ENCODE measurements at regions not wholly inside any gene's neighbourhood (a gene's known extent, or its start where the extent isn't known, plus 50 kb on each side); places are given as distances from the start of the nearest gene placed in this dataset.

GRCh38 chr10:57367412-57367811 lies 900.3 kb downstream of the IPMK start:
- ATAC-seq = no peak
- TF ChIP-seq POLR2AphosphoS5 (IDR thresholded peaks at IDR 0.05; ENCODE audit: low read depth, low read length) = no peak
- no peaks in the 10 kb centered on the region for H3K36me3 ChIP-seq (ENCODE audit: control insufficient read depth, insufficient read depth, low read length)
- H3K27me3 ChIP-seq (ENCODE audit: control insufficient read depth, insufficient read depth, low read length) = no peaks in the 10 kb centered on the region
- H3K27ac ChIP-seq (ENCODE audit: low read length) = no peak overlapping the region
- POLR2A ChIA-PET = no interaction called here
- no TSS peak for BruUV-seq (replicated peaks)
- no peaks in the 10 kb centered on the region for H3K4me1 ChIP-seq (ENCODE audit: control insufficient read depth, insufficient read depth, low read length)
- DNase-seq (ENCODE audit: low read depth, low spot score) = no peak
- in situ Hi-C loops (cut with HindIII; ENCODE audit: low pct_unique_long_range_greater_than_20kb, low sequenced_read_pairs) = no loop called here
- intact Hi-C loops (cut with micrococcal nuclease; ENCODE audit: unreplicated experiment) = no loop called here
- no peak overlapping the region for H3K4me3 ChIP-seq (ENCODE audit: low read depth in 2 of 2, low read length in 2 of 2)
- CTCF ChIA-PET = no interaction called here
- no peaks in the 10 kb centered on the region for H3K9me3 ChIP-seq (ENCODE audit: control insufficient read depth, insufficient read depth, low read depth, low read length)

GRCh38 chr10:57362811-57363210 lies 904.9 kb downstream of the IPMK start:
- BruUV-seq (replicated peaks) = no TSS peak
- intact Hi-C loops (cut with micrococcal nuclease; ENCODE audit: unreplicated experiment) = no loop called here
- in situ Hi-C loops (cut with HindIII; ENCODE audit: low pct_unique_long_range_greater_than_20kb, low sequenced_read_pairs) = no loop called here
- TF ChIP-seq POLR2AphosphoS5 (IDR thresholded peaks at IDR 0.05; ENCODE audit: low read depth, low read length) = no peak
- TF ChIP-seq REST (IDR thresholded peaks at IDR 0.05; ENCODE audit: insufficient read depth in 1 of 2, low read depth in 2 of 2, low read length in 1 of 2) = no peak
- TF ChIP-seq TCF7L2 (IDR thresholded peaks at IDR 0.05; ENCODE audit: low read depth, low read length) = no peak
- TF ChIP-seq SIN3A (IDR thresholded peaks at IDR 0.05; ENCODE audit: borderline replicate concordance, insufficient read depth, low read depth, low read length) = no peak
- no peak for TF ChIP-seq CTCF (IDR thresholded peaks at IDR 0.05)
- no peaks in the 10 kb centered on the region for H3K4me1 ChIP-seq (ENCODE audit: control insufficient read depth, insufficient read depth, low read length)
- no peak overlapping the region for H3K27ac ChIP-seq (ENCODE audit: low read length)
- no peaks in the 10 kb centered on the region for H3K27me3 ChIP-seq (ENCODE audit: control insufficient read depth, insufficient read depth, low read length)
- DNase-seq (ENCODE audit: low read depth, low spot score) = no peak
- ChIA-PET CTCF (no interaction called here), POLR2A (no interaction called here)
- no peak for ATAC-seq
- H3K4me3 ChIP-seq (ENCODE audit: low read depth in 2 of 2, low read length in 2 of 2) = no peak overlapping the region
- H3K9me3 ChIP-seq (ENCODE audit: control insufficient read depth, insufficient read depth, low read depth, low read length) = no peaks in the 10 kb centered on the region
- no peaks in the 10 kb centered on the region for H3K36me3 ChIP-seq (ENCODE audit: control insufficient read depth, insufficient read depth, low read length)

- no peak overlapping the region for H3K4me3 ChIP-seq (ENCODE audit: low read depth in 2 of 2, low read length in 2 of 2)
- H3K27ac ChIP-seq (ENCODE audit: low read length) = no peak overlapping the region
- H3K4me1 ChIP-seq (ENCODE audit: control insufficient read depth, insufficient read depth, low read length) = no peaks in the 10 kb centered on the region
- in situ Hi-C loops (cut with HindIII; ENCODE audit: low pct_unique_long_range_greater_than_20kb, low sequenced_read_pairs) = no loop called here
- BruUV-seq (replicated peaks) = no TSS peak
- TF ChIP-seq SIN3A (IDR thresholded peaks at IDR 0.05; ENCODE audit: borderline replicate concordance, insufficient read depth, low read depth, low read length) = no peak
- TF ChIP-seq REST (IDR thresholded peaks at IDR 0.05; ENCODE audit: insufficient read depth in 1 of 2, low read depth in 2 of 2, low read length in 1 of 2) = no peak
- TF ChIP-seq POLR2AphosphoS5 (IDR thresholded peaks at IDR 0.05; ENCODE audit: low read depth, low read length) = no peak
- TF ChIP-seq TCF7L2 (IDR thresholded peaks at IDR 0.05; ENCODE audit: low read depth, low read length) = no peak
- no peak for TF ChIP-seq CTCF (IDR thresholded peaks at IDR 0.05)
- CTCF ChIA-PET = no interaction called here
- intact Hi-C loops (cut with micrococcal nuclease; ENCODE audit: unreplicated experiment) = no loop called here
- no peaks in the 10 kb centered on the region for H3K27me3 ChIP-seq (ENCODE audit: control insufficient read depth, insufficient read depth, low read length)
- H3K36me3 ChIP-seq (ENCODE audit: control insufficient read depth, insufficient read depth, low read length) = no peaks in the 10 kb centered on the region
- peaks cover 7% of the 10 kb centered on the region; the same call in 1 of the 2 replicates for H3K9me3 ChIP-seq (ENCODE audit: control insufficient read depth, insufficient read depth, low read depth, low read length)
- no peak for DNase-seq (ENCODE audit: low read depth, low spot score)
- POLR2A ChIA-PET = no interaction called here
- ATAC-seq = no peak
Measured at GRCh38 chr10:57353403-57354003, 914.2 kb downstream of the IPMK start.

Data from Panc1 (cell line).